Tongue (tissue), 1 donor: ENCODE measurements at regions not wholly inside any gene's neighbourhood (a gene's known extent, or its start where the extent isn't known, plus 50 kb on each side); places are given as distances from the start of the nearest gene placed in this dataset.
"Not testable (repeated sequence)": the region's sequence is repeated elsewhere in the genome, so short reads cannot be mapped to it uniquely, and the experiment has no call there.

Experiments
- DNase-seq: peaks from one replicate; pipeline ENCODE4 v3.0.0-alpha.2; 2015

GRCh38 chr16:7278636-7279035 lies 54.0 kb upstream of the RBFOX1 start:
- no peak for DNase-seq

- DNase-seq = no peak
Measured at GRCh38 chr16:7272567-7273158, 60.0 kb upstream of the RBFOX1 start.

- no peak for DNase-seq
Measured at GRCh38 chr16:7271486-7271885, 61.2 kb upstream of the RBFOX1 start.

GRCh38 chr16:7270823-7271222 lies 61.8 kb upstream of the RBFOX1 start:
- peak; percentile 28 for DNase-seq

- DNase-seq = no peak
Measured at GRCh38 chr16:7270006-7270405, 62.6 kb upstream of the RBFOX1 start.

GRCh38 chr16:7268182-7268581 lies 64.5 kb upstream of the RBFOX1 start:
- DNase-seq = peak; percentile 82

GRCh38 chr16:7257016-7257415 lies 75.6 kb upstream of the RBFOX1 start:
- no peak for DNase-seq

- DNase-seq = peak; percentile 78
Measured at GRCh38 chr16:7246578-7246977, 86.1 kb upstream of the RBFOX1 start.

- DNase-seq = no peak
Measured at GRCh38 chr16:7239547-7239946, 93.1 kb upstream of the RBFOX1 start.

- peak; percentile 38 for DNase-seq
Measured at GRCh38 chr16:7236824-7237410, 95.7 kb upstream of the RBFOX1 start.

- DNase-seq = no peak
Measured at GRCh38 chr16:7233975-7234374, 98.7 kb upstream of the RBFOX1 start.

GRCh38 chr16:7231762-7232161 lies 100.9 kb upstream of the RBFOX1 start:
- DNase-seq = no peak

GRCh38 chr16:7229433-7230218 lies 103.0 kb upstream of the RBFOX1 start:
- not testable (repeated sequence) for DNase-seq

GRCh38 chr16:7227229-7227721 lies 105.4 kb upstream of the RBFOX1 start:
- DNase-seq = peak; percentile 80

GRCh38 chr16:7221157-7221556 lies 111.5 kb upstream of the RBFOX1 start:
- no peak for DNase-seq

GRCh38 chr16:7218936-7219335 lies 113.7 kb upstream of the RBFOX1 start:
- DNase-seq = peak; percentile 15

- no peak for DNase-seq
Measured at GRCh38 chr16:7217797-7218196, 114.8 kb upstream of the RBFOX1 start.

GRCh38 chr16:7216719-7217118 lies 115.9 kb upstream of the RBFOX1 start:
- no peak for DNase-seq

- no peak for DNase-seq
Measured at GRCh38 chr16:7211781-7212180, 120.9 kb upstream of the RBFOX1 start.

- DNase-seq = no peak
Measured at GRCh38 chr16:7209598-7209997, 123.0 kb upstream of the RBFOX1 start.

GRCh38 chr16:7206469-7206868 lies 126.2 kb upstream of the RBFOX1 start:
- no peak for DNase-seq

- no peak for DNase-seq
Measured at GRCh38 chr16:7200320-7200719, 132.3 kb upstream of the RBFOX1 start.

GRCh38 chr16:7185689-7186088 lies 147.0 kb upstream of the RBFOX1 start:
- DNase-seq = no peak

GRCh38 chr16:7185165-7185564 lies 147.5 kb upstream of the RBFOX1 start:
- no peak for DNase-seq
